NCI-H2227 treated with DMSO at 0.1 percent for 48 hours (cell line): ENCODE measurements at regions not wholly inside any gene's neighbourhood (a gene's known extent, or its start where the extent isn't known, plus 50 kb on each side); places are given as distances from the start of the nearest gene placed in this dataset.

Source experiments
- DNase-seq: peaks from one replicate; lab custom pipeline; 2025; lab: John Stamatoyannopoulos, UW

DNA sequence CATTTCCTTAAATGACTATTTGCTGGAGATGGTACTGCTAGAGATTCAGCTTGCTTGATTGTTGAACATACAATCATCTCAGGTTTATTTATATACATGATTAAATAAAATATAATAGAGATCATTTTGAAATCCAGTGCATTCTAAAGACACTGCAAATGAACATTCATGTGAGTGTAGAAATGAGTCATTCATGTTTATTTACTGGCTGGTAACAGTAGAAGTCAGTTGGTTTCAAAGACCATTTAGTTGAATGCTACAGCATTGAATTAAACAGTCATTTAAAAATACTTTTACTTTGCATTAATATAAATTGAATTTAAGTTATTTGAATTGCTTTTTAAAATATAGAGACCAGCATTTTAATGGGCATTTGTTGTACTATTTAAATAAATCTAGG, 551.9 kb upstream of the GOLIM4 start:
- no peak for DNase-seq

DNA sequence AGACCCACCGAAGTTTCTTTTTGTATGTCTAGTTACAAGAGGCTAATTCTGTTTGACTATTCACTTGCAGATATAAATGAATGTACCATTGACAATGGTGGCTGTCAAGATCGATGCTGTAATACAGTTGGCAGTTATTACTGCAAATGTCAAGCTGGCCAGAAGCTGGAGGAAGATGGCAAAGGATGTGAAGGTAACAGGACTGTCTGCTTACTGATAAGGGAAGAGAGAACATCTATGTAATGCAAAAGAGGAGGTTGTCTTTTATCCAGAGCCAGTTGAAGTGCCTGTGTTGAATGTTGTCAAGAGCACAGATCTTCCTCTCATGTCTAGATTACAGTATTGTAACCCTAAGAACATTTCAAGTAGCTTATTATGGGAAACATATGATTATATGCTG, 549.5 kb upstream of the GOLIM4 start:
- peak; percentile 15 for DNase-seq

DNA sequence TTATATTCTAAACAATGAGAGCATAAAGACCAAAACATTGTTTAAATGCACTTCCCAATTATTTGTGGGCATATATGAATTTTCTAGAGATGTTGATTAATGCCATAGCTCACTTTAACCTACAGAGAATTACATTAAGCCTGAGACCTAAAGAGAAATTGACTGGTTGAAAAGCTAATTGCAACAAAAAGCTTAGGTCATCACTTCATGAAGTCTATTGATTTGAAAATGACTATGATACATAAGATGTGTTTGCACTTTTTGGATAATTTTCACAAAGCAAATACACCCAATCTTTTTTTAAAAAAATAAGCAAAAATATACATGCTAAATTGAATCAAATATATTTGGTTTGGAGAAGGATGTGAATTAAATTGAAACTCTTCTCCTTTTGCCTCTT, 532.8 kb upstream of the GOLIM4 start:
- DNase-seq = no peak

DNA sequence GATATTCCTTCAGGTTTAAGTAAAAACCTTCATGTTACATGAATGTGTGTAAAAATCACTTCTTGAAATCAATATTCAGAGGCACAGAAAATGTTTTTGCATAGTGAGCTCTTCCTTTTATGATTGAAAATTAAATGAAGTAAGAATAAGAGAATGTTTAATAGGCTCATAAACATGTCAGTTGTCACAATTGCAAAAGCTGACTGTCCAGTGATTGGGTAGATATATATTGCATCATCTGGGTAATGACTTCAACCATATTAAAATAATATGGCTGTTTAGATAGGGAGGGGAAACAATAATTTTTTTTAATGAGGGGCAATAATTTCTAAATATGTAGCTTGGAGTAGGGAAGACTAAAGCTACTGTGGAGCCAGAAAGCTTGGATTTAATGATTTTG, 529.8 kb upstream of the GOLIM4 start:
- no peak for DNase-seq

DNA sequence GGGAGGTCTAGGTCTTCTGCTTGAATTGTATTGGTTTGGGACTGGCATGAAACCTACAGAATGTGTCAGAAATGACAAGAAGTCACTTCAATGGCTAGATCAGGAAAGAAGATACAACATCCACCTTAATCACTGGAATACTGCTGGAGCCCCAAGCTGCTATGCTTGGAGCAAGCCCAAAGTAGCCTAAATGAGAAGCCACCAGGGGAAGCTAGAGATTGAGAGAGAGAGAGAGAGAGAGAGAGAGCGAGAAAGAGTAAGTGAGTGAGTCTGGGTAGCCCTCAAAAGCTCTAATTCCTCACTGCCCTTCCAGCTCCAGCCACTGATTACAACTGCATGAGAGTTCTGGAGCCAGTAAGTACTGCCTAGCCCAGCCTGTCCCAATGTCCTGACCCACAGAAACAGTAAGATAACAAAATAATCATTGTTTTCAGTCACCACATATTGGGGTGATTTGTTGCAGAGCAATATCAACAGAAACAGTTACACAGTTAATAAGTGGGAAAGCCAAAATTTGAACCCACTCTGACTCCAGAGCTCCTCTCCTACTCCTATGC, 529.2 kb upstream of the GOLIM4 start:
- no peak for DNase-seq

DNA sequence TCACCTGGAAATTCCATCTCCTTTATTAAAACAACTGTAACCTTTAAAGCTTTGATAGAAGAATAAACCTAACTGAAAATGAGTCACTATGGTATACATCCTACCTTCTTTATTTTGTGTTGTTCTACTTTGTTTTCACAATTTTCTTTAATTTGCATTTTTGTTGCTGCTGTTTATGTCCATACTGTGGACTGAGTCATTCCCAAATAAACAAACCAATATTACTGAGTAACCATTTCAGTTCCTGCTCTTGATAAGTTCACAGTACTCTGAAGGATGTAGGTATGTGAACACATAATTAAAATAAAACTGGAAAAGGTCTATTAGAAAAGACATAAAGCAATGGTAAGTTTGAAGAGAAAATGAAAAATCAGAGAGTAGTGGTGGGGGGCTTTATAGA, 528.5 kb upstream of the GOLIM4 start:
- DNase-seq = no peak

DNA sequence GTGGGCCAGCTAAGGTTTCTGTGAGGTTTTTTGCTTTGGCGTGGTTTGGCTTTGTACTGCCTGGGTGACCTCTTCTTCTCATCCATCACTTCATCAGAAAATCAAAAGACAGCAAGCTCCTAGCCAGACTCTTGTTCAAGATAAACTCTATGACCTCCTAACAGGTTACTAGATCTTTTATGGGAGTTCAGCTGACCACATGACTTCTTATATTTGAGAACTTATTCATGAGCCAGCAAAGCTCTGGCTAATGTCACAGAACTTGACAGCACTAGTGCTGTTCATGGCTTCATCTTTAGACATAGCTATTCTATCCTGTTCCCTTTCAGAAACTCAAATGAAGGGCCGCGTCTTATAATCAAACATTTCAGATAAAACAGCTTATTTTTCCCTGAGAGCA, 527.1 kb upstream of the GOLIM4 start:
- DNase-seq = no peak

DNA sequence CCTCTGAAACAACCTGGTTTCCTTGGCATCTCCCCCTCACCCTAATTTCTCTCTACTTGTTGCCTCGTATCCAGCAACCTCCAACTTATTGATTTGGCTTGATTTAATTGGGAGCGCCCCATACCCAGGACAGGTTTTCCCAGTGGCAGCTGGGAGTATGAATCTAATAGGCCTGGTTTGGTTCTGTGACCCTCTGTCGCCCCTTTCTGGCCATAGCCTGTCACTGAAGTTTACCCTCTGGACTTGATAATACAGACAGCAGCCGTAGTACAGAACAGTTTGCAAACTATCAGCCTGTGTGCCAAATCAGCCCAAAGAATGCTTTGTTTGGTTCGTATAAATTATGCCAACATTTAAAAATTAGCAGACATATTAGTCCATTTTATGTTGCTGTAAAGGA, 525.1 kb upstream of the GOLIM4 start:
- no peak for DNase-seq

DNA sequence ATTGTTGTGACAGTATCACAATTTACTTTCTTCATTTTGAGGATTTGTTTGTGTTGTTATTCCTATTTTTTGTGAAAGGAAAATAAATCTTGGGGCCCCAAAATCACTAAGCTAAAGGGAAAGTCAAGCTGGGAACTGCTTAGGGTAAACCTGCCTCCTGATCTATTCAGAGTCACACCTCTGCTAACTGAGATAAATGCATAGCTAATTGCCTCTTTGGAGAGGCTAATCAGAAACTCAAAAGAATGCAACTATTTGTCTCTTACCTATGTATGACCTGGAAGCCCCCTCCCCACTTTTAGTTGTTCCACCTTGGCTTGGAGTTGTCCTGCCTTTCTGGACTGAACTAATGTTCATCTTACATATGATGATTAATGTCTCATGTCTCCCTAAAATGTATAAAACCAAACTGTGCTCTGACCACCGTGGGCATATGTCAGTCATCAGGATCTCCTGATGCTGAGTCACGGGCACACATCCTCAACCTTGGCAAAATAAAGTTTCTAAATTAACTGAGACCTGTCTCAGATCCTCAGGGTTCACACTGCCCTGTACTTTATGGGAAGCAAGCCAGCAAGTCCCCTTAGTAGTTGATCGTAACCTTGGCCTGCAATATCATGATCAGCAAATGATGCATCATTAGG, 523.2 kb upstream of the GOLIM4 start:
- no peak for DNase-seq

DNA sequence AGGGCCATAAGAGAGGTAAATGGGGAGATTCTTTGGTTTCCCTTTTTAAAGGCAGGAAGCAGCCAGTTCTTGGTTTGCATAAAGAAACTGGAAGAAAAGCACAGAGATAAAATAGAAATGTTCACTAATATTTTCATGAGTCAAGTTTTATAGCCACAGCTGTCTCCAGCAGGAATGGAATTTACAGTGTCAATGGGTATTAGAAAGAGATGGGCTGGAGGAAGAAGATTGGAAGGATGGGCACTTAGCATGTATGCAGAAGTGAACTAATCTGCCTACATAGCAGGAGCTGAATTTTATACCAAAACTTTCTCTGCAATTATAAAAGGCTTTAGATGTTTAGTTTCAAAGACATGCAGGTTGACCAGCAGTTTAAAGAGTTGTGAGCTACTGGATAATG, 521.9 kb upstream of the GOLIM4 start:
- DNase-seq = no peak

DNA sequence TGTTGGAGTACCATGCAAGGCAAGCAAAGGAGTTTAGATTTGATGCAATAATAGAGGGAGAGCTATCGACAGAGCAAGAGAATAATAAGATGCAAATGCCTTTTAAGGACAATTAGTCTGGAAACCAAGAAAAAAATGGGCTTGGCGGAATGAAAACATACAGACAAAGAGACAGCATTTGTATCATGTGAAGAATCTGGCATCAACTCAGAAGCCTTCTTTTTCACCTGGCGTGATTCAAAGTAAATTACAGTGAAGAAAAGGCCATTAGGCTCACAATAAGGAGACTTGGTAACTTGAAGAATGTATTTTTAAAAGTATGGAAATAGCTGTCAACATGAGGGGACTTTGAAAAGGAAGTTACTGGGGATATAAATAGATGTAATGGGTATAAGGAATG, 521.2 kb upstream of the GOLIM4 start:
- no peak for DNase-seq

DNA sequence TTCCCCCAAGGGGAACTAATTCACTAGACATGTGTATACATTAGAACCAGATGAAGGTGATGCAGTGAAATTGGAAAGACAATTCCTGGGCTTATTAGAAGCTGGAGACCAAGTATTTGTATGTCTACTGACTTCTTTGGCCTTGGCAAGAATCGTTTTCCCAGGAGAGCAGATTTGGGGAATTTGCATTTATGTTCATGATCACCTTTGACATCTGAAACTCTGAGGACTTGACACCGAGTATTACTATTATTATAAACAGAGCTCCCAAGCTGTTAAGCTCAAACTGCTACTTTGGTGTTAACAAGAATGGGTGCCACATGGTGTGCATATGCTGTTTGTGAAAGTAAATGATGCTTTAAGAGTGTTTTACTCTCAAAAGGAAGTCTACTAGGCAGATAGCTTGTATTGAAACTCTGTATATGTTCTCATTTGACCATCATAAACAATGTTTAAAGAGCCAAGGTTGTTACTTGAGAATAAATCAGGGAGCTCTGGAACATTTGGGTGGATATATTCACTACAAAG, 519.8 kb upstream of the GOLIM4 start:
- DNase-seq = peak; percentile 72

DNA sequence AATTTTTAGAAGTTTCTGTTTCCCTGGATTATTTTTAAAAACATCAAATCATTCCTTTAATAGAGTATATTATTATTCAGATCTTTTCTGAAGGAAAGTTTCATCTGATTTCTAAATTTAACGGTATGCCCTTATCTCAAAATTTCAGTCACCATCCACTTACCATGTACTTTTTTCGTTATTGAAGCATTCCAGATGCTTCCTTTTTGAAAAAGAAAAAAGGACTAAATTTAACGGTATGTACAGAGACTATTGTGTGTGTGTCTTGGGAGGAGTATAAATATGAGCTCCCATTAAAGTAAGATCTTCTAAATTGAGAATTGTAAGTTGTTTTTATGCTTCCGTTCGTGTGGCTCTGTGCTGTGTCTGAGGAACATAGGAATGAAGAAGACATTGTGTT, 517.4 kb upstream of the GOLIM4 start:
- no peak for DNase-seq

DNA sequence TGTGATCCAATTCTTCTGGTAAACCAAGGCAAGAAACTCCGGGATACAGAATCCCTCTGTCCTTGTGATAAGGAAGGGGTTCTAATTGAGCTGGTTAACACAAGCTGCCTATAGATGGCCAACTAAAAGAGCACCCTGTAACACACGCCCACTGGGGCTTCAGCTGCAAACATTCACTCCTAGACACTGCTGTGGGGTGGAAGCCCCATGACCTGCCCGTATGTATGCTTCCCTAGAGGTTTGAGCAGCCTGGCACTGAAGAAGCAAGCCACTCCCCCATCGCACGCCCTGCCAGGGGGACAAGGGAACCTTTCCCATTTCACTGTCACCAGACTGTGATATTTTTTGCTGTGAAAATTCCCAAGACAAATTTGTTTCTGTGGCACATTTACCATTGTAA, 516.9 kb upstream of the GOLIM4 start:
- DNase-seq = no peak

DNA sequence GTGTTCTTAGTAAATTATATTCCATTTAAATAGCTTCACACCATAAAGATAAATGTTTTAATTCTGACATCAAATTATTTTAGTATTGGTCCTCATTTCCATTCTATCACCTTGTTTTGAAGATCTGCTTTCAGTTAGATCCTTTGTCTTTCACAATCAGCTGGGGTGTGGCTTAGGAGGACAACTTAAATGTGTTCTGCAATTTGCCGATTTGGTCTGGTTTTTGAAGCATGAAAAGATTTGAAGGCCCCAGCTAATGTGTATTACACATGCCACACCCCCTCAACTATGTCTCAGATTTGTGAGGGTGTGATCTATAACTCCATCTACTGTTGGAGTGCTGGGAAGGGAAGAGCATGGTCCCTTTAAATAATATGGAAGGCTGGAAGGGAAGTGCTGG, 516.1 kb upstream of the GOLIM4 start:
- DNase-seq = no peak

DNA sequence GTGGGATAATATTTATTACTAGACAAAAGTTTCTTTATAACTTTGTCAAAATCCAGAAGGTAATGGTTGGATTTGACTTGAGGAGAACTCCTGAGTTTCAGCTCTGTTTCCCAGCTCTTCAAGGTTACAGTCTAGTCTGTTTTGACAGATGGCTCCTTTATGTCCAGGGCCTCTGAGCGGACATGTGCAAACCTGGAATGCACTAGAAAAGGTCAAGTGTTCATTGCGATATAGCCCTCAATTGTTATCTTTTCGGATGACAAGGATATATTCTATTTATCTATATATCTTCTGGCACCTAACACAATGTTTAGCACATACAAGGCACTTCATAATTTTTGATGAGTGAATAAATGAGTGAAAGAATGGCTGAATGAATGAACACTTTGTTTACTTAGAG, 513.2 kb upstream of the GOLIM4 start:
- no peak for DNase-seq

DNA sequence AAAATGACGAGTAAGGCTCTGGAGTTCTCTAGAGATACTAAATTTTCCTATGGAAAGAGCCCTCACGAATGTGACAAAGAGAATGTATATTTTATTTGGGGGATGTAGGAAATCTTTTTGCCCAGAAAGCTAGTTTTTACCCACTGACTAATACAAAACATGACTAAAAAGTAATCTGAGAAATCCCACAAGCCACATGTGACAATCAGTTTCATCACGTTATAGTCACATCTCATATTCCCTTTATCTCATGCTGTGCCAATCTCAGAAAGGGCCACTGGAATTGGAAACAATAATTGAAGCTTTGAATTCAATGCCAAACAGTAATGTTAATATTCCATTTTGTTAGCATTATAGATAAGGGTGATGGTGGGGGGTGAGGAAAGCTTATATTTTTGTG, 509.0 kb upstream of the GOLIM4 start:
- DNase-seq = no peak

DNA sequence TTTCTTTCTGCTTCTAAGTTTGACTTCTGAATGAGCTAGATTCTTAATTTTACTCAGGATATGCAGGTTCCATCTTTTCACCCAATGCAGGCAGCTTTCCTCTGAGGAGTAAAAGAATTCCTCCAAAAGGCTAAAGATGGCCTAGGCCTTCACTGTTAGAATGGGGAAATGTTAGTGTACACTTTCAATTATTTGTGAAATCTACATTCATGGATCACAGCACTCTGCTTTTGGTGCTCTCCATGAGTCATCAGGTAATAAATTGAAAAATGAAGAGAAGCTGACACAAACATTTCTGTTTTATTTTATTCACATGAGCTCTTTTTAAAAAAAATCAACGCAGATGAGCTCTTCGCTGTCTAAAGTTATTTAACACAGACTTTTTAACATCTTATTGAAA, 502.5 kb upstream of the GOLIM4 start:
- no peak for DNase-seq

DNA sequence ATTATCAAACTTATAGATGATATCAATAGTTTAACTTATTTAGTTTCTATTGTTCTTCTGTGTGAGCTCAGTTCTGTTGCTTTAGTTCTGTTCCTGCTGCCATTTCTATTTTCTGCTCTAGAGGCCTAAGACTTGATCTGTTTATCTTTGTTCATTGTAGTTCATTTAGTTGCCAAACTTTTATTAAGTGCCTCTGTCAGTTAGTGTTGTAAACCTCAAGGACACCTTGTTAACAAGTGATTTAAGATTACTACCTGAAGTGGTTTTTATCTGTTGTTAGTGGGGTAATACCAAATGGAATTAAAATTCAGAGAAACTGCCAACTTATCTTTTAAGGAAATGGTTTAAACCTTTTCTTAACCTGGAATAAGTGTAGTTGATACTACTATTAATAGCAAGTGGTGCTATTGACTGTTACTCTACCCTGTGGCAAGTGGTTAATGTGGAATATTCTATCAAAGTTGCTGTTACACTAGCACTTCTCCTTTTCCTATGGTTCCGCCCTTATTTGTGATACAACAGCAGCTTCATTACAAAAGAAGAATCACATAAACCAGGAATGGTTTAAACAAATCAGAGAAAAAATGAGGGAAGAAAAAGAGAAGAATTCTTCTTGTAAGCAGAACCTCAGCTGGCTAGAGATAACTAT, 500.6 kb upstream of the GOLIM4 start:
- no peak for DNase-seq

DNA sequence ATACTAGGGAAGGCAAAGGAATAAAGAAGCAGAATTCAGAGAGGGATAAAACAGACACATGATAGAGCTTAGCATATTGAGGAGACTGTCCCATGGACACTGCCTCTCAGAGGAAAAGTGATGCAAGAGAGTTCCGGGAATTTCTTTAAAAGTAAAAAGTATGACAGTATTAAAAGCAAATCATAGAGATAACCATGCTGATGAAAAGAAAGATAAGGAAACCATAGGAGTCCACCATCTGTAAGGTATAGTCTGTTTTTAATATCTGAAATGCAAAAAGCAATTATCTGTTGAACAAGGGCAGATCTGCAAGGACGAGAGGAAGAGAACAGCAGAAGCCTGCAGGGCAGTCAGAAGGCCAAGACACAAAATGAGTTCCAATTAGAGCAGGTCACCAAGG, 495.9 kb upstream of the GOLIM4 start:
- peak; percentile 39 for DNase-seq

DNA sequence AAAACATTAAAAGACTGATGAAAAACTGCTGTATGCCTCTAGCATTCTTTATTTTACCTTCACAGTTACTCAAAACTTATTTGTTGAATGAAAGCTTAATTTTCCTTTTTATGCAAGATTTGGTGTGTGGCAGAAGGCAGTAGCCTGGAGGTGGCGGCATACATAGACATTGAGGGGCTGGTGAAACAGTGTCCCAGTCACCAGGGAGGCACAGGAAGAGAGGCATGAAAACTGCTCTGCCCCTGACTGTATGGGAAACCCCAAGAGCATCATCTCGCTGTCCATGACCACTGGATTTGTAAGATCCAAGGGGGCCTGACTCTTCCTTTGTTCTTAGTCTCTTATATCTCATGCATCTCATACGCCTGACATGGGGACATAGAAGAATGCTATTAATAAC, 493.7 kb upstream of the GOLIM4 start:
- DNase-seq = no peak

DNA sequence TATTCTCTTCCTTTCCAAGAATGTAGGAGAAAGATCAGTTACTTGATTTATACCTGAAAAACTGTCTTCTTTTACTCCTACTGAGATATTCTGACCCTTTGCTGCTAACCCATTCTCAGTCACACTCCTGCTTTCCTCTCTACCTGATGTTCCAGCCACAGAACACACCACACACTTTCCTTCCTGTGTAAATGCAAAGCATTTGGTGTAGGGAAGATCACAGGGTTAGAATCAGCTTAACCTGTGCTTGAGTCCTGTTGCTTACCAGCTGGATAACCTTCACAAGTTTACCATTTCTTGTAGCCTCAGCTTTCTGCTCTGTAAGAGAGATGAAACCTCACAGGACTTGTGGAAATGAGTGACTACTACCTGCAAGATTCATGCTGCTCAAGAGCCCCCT, 489.8 kb upstream of the GOLIM4 start:
- no peak for DNase-seq

DNA sequence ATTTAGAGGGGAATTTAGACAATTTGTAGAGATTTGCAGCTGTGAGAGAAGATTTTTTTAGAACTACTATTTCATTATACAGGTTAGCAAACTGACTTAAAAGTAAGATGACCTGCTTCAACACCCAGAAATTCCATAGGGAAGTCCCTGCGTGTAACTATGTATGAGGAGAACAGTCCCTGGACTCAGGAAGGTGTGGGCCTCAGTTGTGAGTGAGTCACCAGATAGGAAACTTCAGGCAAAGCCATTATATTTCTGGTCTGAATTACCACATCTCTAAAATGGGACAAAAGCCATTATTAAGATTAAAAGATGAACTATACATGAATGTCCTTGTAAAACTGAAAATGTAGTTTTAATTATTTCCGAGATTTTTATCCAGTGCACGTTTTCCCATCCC, 488.3 kb upstream of the GOLIM4 start:
- no peak for DNase-seq

DNA sequence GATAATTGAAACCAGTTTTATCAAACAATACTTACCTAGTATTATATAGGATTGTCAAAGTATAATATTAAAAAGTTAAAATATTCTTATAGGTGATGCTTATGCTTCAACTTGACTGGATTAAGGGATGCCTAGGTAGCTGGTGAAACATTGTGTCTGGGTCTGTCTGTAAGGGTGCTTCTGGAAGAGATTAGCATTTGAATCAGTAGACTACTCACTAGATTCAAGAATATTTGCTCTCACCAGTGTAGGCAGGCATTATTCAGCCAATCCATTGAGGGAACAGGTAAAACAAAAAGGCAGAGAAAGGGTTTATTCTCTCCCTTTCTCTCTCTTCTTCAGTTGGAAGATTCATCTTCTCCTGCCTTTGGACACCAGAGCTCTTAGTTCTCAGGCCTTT, 486.8 kb upstream of the GOLIM4 start:
- no peak for DNase-seq
